ENCODE measurements at regions not wholly inside any gene's neighbourhood (a gene's known extent, or its start where the extent isn't known, plus 50 kb on each side); places are given as distances from the start of the nearest gene placed in this dataset.

- intact Hi-C loops (cut with DNase I; ENCODE audit: low total_unique reads) = no loop called here
Measured at GRCh38 chr1:98099501-98099900, 178.7 kb upstream of the DPYD start.

DNA sequence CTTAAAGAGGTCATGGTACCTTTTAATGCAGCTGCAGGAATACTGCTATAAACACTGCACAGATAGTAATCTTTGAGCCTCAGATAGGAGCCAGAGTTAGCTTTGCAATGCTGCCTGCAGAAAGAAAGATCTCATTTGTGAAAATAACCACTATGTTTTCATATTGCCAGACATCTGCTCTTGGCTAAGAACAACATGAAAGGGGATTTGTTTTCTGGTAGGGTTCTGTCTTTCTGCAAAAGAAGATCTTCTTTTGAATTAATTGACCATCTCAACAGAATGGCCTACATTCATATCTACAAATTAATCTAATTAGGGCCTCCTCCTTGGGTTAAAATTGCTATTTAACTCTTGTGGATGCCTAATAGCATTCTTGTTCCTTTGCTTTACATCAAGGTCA lies 177.6 kb upstream of the DPYD start:
- no peak overlapping the region for H3K27ac ChIP-seq
- DNase-seq = no peak
- H3K9me3 ChIP-seq = no peaks in the 10 kb centered on the region
- intact Hi-C loops (cut with DNase I; ENCODE audit: low total_unique reads) = no loop called here
- no peak for TF ChIP-seq CTCF (IDR thresholded peaks at IDR 0.05)
- TF ChIP-seq POLR2A (IDR thresholded peaks at IDR 0.05) = no peak
- H3K36me3 ChIP-seq (ENCODE audit: low read depth, missing control alignments) = no peaks in the 10 kb centered on the region
- H3K4me1 ChIP-seq = no peaks in the 10 kb centered on the region
- no peak overlapping the region for H3K4me3 ChIP-seq
- no peaks in the 10 kb centered on the region for H3K27me3 ChIP-seq

More at GRCh38 chr1:98099501-98099900, 178.7 kb upstream of the DPYD start:
- Histone ChIP-seq H3K27me3 (no peaks in the 10 kb centered on the region), H3K36me3 (ENCODE audit: low read depth, missing control alignments) (no peaks in the 10 kb centered on the region), H3K9me3 (no peaks in the 10 kb centered on the region), H3K4me3 (no peak overlapping the region), H3K4me1 (no peaks in the 10 kb centered on the region), H3K27ac (no peak overlapping the region)
- no peak for DNase-seq
- WGBS, 2 donors = 88 to 95% methylated on average over 3 of the region's 3 CpGs
- TF ChIP-seq POLR2A (IDR thresholded peaks at IDR 0.05) (no peak), CTCF (IDR thresholded peaks at IDR 0.05) (no peak)

DNA sequence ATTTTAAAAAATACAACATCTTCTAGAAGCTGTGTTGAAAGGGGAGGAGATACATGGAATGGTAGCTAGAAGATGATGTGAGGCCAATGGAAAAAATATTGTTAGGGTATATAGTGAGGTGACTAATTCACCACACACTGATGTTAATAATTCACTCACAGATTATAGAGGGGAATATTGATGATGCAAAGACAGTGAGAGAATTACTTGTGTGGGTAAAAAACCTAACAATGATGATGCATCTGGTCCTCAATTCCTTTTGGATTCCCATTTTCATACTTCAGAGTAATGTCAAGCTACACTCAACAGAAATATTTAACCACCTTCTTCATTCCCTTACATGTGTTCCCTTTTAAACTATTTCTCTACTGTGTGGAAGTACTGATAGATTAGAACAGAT lies 169.5 kb upstream of the DPYD start:
- Histone ChIP-seq H3K36me3 (ENCODE audit: low read depth, missing control alignments) (no peaks in the 10 kb centered on the region), H3K4me1 (no peaks in the 10 kb centered on the region), H3K27me3 (no peaks in the 10 kb centered on the region), H3K4me3 (no peak overlapping the region), H3K9me3 (no peaks in the 10 kb centered on the region), H3K27ac (no peak overlapping the region)
- intact Hi-C loops (cut with DNase I; ENCODE audit: low total_unique reads) = no loop called here
- no peak for DNase-seq
- TF ChIP-seq POLR2A (IDR thresholded peaks at IDR 0.05) (no peak), CTCF (IDR thresholded peaks at IDR 0.05) (no peak)

DNA sequence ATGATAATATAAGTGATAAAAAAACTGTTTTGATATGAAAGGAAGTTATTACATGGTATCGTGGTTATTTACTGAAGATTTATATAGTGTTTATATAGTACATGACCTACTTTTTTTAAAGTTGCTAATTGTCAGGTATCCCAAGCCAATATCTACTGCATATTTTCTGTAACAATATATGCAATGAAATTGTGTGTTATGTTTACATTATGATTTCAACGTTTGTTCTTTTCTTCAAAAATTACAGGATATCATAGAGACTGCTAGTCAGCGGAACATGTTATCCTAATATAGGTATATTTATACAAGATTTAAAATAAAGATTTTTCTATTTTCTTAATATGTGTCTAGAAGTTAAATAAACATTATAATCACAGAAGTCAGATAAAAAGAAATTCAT lies 167.5 kb upstream of the DPYD start:
- DNase-seq = no peak
- TF ChIP-seq CTCF (IDR thresholded peaks at IDR 0.05) = no peak
- Histone ChIP-seq H3K4me1 (no peaks in the 10 kb centered on the region), H3K4me3 (no peak overlapping the region), H3K27ac (no peak overlapping the region), H3K9me3 (no peaks in the 10 kb centered on the region), H3K27me3 (no peaks in the 10 kb centered on the region), H3K36me3 (ENCODE audit: low read depth, missing control alignments) (no peaks in the 10 kb centered on the region)
- 75 to 83% methylated on average over 3 of the region's 3 CpGs for WGBS, 2 donors
- intact Hi-C loops (cut with DNase I; ENCODE audit: low total_unique reads) = no loop called here

GRCh38 chr1:98086796-98087441 lies 166.1 kb upstream of the DPYD start:
- no peak for DNase-seq
- no peak for TF ChIP-seq CTCF (IDR thresholded peaks at IDR 0.05)
- TF ChIP-seq POLR2A (IDR thresholded peaks at IDR 0.05) = no peak
- intact Hi-C loops (cut with DNase I; ENCODE audit: low total_unique reads) = no loop called here
- Histone ChIP-seq H3K4me1 (no peaks in the 10 kb centered on the region), H3K9me3 (no peaks in the 10 kb centered on the region), H3K36me3 (ENCODE audit: low read depth, missing control alignments) (no peaks in the 10 kb centered on the region), H3K4me3 (no peak overlapping the region), H3K27ac (no peak overlapping the region), H3K27me3 (no peaks in the 10 kb centered on the region)
- 77 to 81% methylated on average over 3 of the region's 3 CpGs for WGBS, 2 donors
